ENCODE measurements at regions not wholly inside any gene's neighbourhood (a gene's known extent, or its start where the extent isn't known, plus 50 kb on each side); places are given as distances from the start of the nearest gene placed in this dataset.
"Not testable (repeated sequence)": the region's sequence is repeated elsewhere in the genome, so short reads cannot be mapped to it uniquely, and the experiment has no call there.

GRCh38 chr6:137979263-137979662 is 112.2 kb downstream of the TNFAIP3 start:
- WGBS (ENCODE audit: insufficient coverage) = 100% methylated on average over 6 of the region's 6 CpGs
- H3K4me3 ChIP-seq (ENCODE audit: control insufficient read depth in 1 of 2, extremely low read depth in 1 of 2, low read length in 1 of 2); H3K9me3 ChIP-seq; H3K9me3 Mint-ChIP-seq; H3K36me3 ChIP-seq (ENCODE audit: control insufficient read depth in 2 of 2, extremely low read depth in 1 of 2, insufficient read depth in 1 of 2, low read length in 1 of 2); H3K27me3 Mint-ChIP-seq; H3K36me3 Mint-ChIP-seq; H3K27me3 ChIP-seq (replicated peaks in 1 of 2; ENCODE audit: control insufficient read depth in 2 of 2, extremely low read depth in 1 of 2, insufficient read depth in 2 of 2, low read length in 1 of 2); ATAC-seq (replicated peaks in 1 of 4); DNase-seq; H3K27ac ChIP-seq (ENCODE audit: low read length); H3K4me3 Mint-ChIP-seq; H3K27ac Mint-ChIP-seq: not testable (repeated sequence)
- peaks cover 19 to 46% of the 10 kb centered on the region in 2 experiments for H3K4me1 ChIP-seq (ENCODE audit: control insufficient read depth in 1 of 2, extremely low read depth in 1 of 2, insufficient read depth in 2 of 2, low read length in 2 of 2)
- ChIA-PET CTCF (interaction anchor here in 1 of 2 donors (0.6 kb wide), 1 partner anchor 137 kb away, joined by 3 read pairs; no protein-coding TSS in a partner anchor), POLR2A (interaction anchor here in 1 of 2 donors (0.7 kb wide), 2 partner anchors 11 to 18 kb away, joined by 3 to 5 read pairs; no protein-coding TSS in a partner anchor)
- peaks cover 29 to 48% (median 46%) of the 10 kb centered on the region in 3 donors for H3K4me1 Mint-ChIP-seq

- DNase-seq = no peak
- H3K4me3 Mint-ChIP-seq = no peak overlapping the region
- no peak overlapping the region for H3K27ac ChIP-seq (ENCODE audit: low read length)
- H3K9me3 Mint-ChIP-seq = no peaks in the 10 kb centered on the region
- no peak overlapping the region for H3K4me3 ChIP-seq (ENCODE audit: control insufficient read depth in 1 of 2, extremely low read depth in 1 of 2, low read length in 1 of 2)
- no peaks in the 10 kb centered on the region for H3K27me3 Mint-ChIP-seq
- ATAC-seq (replicated peaks in 1 of 4) = no peak
- ChIA-PET CTCF (interaction anchor here (0.6 kb wide), 2 partner anchors 79 to 159 kb away, joined by 3 to 6 read pairs; no protein-coding TSS in a partner anchor), POLR2A (no interaction called here)
- H3K36me3 ChIP-seq (ENCODE audit: control insufficient read depth in 2 of 2, extremely low read depth in 1 of 2, insufficient read depth in 1 of 2, low read length in 1 of 2) = no peaks in the 10 kb centered on the region
- no peaks in the 10 kb centered on the region for H3K27me3 ChIP-seq (replicated peaks in 1 of 2; ENCODE audit: control insufficient read depth in 2 of 2, extremely low read depth in 1 of 2, insufficient read depth in 2 of 2, low read length in 1 of 2)
- H3K9me3 ChIP-seq = no peaks in the 10 kb centered on the region
- no peaks in the 10 kb centered on the region for H3K36me3 Mint-ChIP-seq
- H3K27ac Mint-ChIP-seq = no peak overlapping the region
- H3K4me1 Mint-ChIP-seq = peaks cover 14 to 33% (median 31%) of the 10 kb centered on the region in 3 donors
- WGBS (ENCODE audit: insufficient coverage) = no CpG with 5 or more reads among the region's 1 CpG
- peaks cover 13 to 38% of the 10 kb centered on the region in 2 experiments for H3K4me1 ChIP-seq (ENCODE audit: control insufficient read depth in 1 of 2, extremely low read depth in 1 of 2, insufficient read depth in 2 of 2, low read length in 2 of 2)
Observed at GRCh38 chr6:137980777-137981176, 113.7 kb downstream of the TNFAIP3 start.

DNA sequence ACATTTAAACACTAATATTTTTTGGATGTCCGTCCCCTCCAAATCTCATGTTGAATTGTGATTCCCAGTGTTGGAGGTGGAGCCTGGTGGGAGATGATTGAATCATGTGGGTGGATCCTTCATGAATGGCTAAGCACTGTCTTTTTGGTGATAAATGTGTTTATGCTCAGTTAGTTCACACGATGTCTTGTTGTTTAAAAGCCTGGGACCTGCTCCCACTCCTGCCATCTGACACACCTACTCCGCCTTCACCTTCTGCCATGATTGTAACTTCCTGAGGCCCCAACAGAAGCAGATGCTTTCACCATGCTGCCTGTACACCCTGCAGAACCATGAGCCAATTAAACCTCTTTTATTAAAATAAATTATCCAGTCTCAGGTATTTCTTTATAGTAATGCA is 114.7 kb downstream of the TNFAIP3 start:
- Mint-ChIP-seq H3K4me3 (no peak overlapping the region), H3K36me3 (peaks cover 1% of the 10 kb centered on the region), H3K4me1 (peaks cover 4 to 23% (median 21%) of the 10 kb centered on the region in 3 donors), H3K27me3 (no peaks in the 10 kb centered on the region), H3K9me3 (no peaks in the 10 kb centered on the region), H3K27ac (peak overlapping the region in 1 of 2 donors; percentile 85)
- Histone ChIP-seq H3K9me3 (no peaks in the 10 kb centered on the region), H3K4me3 (ENCODE audit: control insufficient read depth in 1 of 2, extremely low read depth in 1 of 2, low read length in 1 of 2) (no peak overlapping the region), H3K27ac (ENCODE audit: low read length) (peak overlapping the region; percentile 53), H3K27me3 (replicated peaks in 1 of 2; ENCODE audit: control insufficient read depth in 2 of 2, extremely low read depth in 1 of 2, insufficient read depth in 2 of 2, low read length in 1 of 2) (no peaks in the 10 kb centered on the region), H3K36me3 (ENCODE audit: control insufficient read depth in 2 of 2, extremely low read depth in 1 of 2, insufficient read depth in 1 of 2, low read length in 1 of 2) (no peaks in the 10 kb centered on the region), H3K4me1 (ENCODE audit: control insufficient read depth in 1 of 2, extremely low read depth in 1 of 2, insufficient read depth in 2 of 2, low read length in 2 of 2) (peaks cover 4 to 28% of the 10 kb centered on the region in 2 experiments)
- no peak for DNase-seq
- CTCF ChIA-PET = no interaction called here
- ATAC-seq (replicated peaks in 1 of 4) = no peak
- WGBS (ENCODE audit: insufficient coverage) = no CpG with 5 or more reads among the region's 3 CpGs
- POLR2A ChIA-PET = no interaction called here

GRCh38 chr6:137982418-137983189 is 115.5 kb downstream of the TNFAIP3 start:
- H3K27me3 Mint-ChIP-seq = peaks cover 0 to 4% of the 10 kb centered on the region in 2 donors
- peaks cover 3% of the 10 kb centered on the region for H3K36me3 Mint-ChIP-seq
- H3K9me3 Mint-ChIP-seq = no peaks in the 10 kb centered on the region
- Histone ChIP-seq H3K27me3 (replicated peaks in 1 of 2; ENCODE audit: control insufficient read depth in 2 of 2, extremely low read depth in 1 of 2, insufficient read depth in 2 of 2, low read length in 1 of 2) (no peaks in the 10 kb centered on the region), H3K36me3 (ENCODE audit: control insufficient read depth in 2 of 2, extremely low read depth in 1 of 2, insufficient read depth in 1 of 2, low read length in 1 of 2) (no peaks in the 10 kb centered on the region), H3K27ac (ENCODE audit: low read length) (peak overlapping the region; percentile 53), H3K9me3 (no peaks in the 10 kb centered on the region), H3K4me3 (ENCODE audit: control insufficient read depth in 1 of 2, extremely low read depth in 1 of 2, low read length in 1 of 2) (no peak overlapping the region), H3K4me1 (ENCODE audit: control insufficient read depth in 1 of 2, extremely low read depth in 1 of 2, insufficient read depth in 2 of 2, low read length in 2 of 2) (peaks cover 0 to 23% of the 10 kb centered on the region in 2 experiments)
- peaks cover 0 to 21% (median 16%) of the 10 kb centered on the region in 3 donors for H3K4me1 Mint-ChIP-seq
- ATAC-seq (replicated peaks in 1 of 4) (peak; percentile 33 to 76 (median 56)), DNase-seq (peak in 3 of 35 experiments; percentile 12 to 63 (median 27))
- no peak overlapping the region for H3K4me3 Mint-ChIP-seq
- WGBS (ENCODE audit: insufficient coverage) = 56% methylated on average over 7 of the region's 12 CpGs
- ChIA-PET CTCF (no interaction called here), POLR2A (no interaction called here)
- H3K27ac Mint-ChIP-seq = peak overlapping the region; percentile 45 to 85

DNA sequence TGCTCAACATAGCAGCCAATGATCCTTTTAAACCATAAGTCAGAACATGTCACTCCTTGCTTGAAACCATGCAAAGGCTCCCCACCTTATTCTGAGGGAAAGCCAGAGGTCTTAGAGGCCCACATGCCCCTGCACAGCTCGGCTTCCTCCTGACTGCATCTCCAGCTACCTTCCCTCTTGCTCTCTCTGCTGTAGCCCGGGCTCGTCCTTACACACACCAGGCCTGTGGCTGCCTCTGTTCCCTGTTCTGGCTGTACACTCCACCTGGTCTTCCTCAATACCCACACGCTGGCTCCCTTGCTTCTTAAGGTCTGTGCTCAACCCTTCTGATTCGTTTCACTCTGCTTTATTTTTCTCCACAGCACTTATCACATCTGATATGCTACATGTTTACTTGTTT is 116.2 kb downstream of the TNFAIP3 start:
- H3K36me3 Mint-ChIP-seq = peaks cover 3% of the 10 kb centered on the region
- no peak overlapping the region for H3K4me3 Mint-ChIP-seq
- ATAC-seq (replicated peaks in 1 of 4) (no peak), DNase-seq (no peak)
- peaks cover 0 to 17% (median 14%) of the 10 kb centered on the region in 3 donors for H3K4me1 Mint-ChIP-seq
- Histone ChIP-seq H3K4me1 (ENCODE audit: control insufficient read depth in 1 of 2, extremely low read depth in 1 of 2, insufficient read depth in 2 of 2, low read length in 2 of 2) (peaks cover 0 to 22% of the 10 kb centered on the region in 2 experiments), H3K9me3 (no peaks in the 10 kb centered on the region), H3K4me3 (ENCODE audit: control insufficient read depth in 1 of 2, extremely low read depth in 1 of 2, low read length in 1 of 2) (no peak overlapping the region), H3K27ac (ENCODE audit: low read length) (peak overlapping the region; percentile 53), H3K27me3 (replicated peaks in 1 of 2; ENCODE audit: control insufficient read depth in 2 of 2, extremely low read depth in 1 of 2, insufficient read depth in 2 of 2, low read length in 1 of 2) (no peaks in the 10 kb centered on the region), H3K36me3 (ENCODE audit: control insufficient read depth in 2 of 2, extremely low read depth in 1 of 2, insufficient read depth in 1 of 2, low read length in 1 of 2) (no peaks in the 10 kb centered on the region)
- ChIA-PET POLR2A (no interaction called here), CTCF (no interaction called here)
- H3K27ac Mint-ChIP-seq = peak overlapping the region; percentile 77 to 85
- 82% methylated on average over 3 of the region's 5 CpGs for WGBS (ENCODE audit: insufficient coverage)
- H3K27me3 Mint-ChIP-seq = peaks cover 0 to 4% of the 10 kb centered on the region in 2 donors
- no peaks in the 10 kb centered on the region for H3K9me3 Mint-ChIP-seq

DNA sequence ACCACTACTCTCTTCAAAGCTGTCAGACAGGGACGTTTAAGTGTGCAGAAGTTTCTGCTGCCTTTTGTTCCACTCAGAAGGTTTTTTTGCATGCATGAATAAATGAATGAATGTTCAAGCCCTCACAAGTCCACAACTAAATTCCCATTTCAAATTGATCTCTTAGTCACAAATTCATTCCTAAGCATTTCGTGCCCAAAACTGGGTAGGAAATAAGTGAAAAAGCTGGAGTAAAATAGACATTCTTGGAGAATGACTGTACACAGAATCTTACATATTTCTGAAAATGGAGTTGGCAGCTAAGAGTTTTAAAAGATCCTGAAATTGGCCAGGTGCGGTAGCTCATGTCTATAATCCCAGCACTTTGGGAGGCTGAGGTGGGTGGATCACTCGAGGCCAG is 117.6 kb downstream of the PERP start:
- H3K27ac ChIP-seq (ENCODE audit: low read length) = no peak overlapping the region
- no peak overlapping the region for H3K4me3 ChIP-seq (ENCODE audit: control insufficient read depth in 1 of 2, extremely low read depth in 1 of 2, low read length in 1 of 2)
- WGBS (ENCODE audit: insufficient coverage) = no CpG with 5 or more reads among the region's 4 CpGs
- no peaks in the 10 kb centered on the region for H3K4me1 ChIP-seq (ENCODE audit: control insufficient read depth in 1 of 2, extremely low read depth in 1 of 2, insufficient read depth in 2 of 2, low read length in 2 of 2)
- no peak overlapping the region for H3K27ac Mint-ChIP-seq
- CTCF ChIA-PET = interaction anchor here in 1 of 2 donors (1.4 to 1.5 kb wide), 2 partner anchors 11 to 190 kb away, joined by 4 to 6 read pairs; no protein-coding TSS in a partner anchor
- POLR2A ChIA-PET = interaction anchor here in 1 of 2 donors (0.6 kb wide), 1 partner anchor 119 kb away, joined by 3 read pairs; no protein-coding TSS in a partner anchor
- no peaks in the 10 kb centered on the region for H3K36me3 ChIP-seq (ENCODE audit: control insufficient read depth in 2 of 2, extremely low read depth in 1 of 2, insufficient read depth in 1 of 2, low read length in 1 of 2)
- no peak for ATAC-seq (replicated peaks in 1 of 4)
- H3K4me1 Mint-ChIP-seq = no peaks in the 10 kb centered on the region
- H3K4me3 Mint-ChIP-seq = no peak overlapping the region
- H3K36me3 Mint-ChIP-seq = peaks cover 3% of the 10 kb centered on the region
- peaks cover 12 to 22% of the 10 kb centered on the region in 2 donors for H3K27me3 Mint-ChIP-seq
- no peaks in the 10 kb centered on the region for H3K9me3 ChIP-seq
- H3K27me3 ChIP-seq (replicated peaks in 1 of 2; ENCODE audit: control insufficient read depth in 2 of 2, extremely low read depth in 1 of 2, insufficient read depth in 2 of 2, low read length in 1 of 2) = peaks cover 0 to 4% of the 10 kb centered on the region in 2 experiments
- DNase-seq = no peak
- H3K9me3 Mint-ChIP-seq = no peaks in the 10 kb centered on the region
